GM10248 (cell line): ENCODE measurements at regions not wholly inside any gene's neighbourhood (a gene's known extent, or its start where the extent isn't known, plus 50 kb on each side); places are given as distances from the start of the nearest gene placed in this dataset.
"Not testable (repeated sequence)": the region's sequence is repeated elsewhere in the genome, so short reads cannot be mapped to it uniquely, and the experiment has no call there.

Experiments
- CTCF ChIA-PET: fragments of 300-600 bp; sonication (Branson Sonifier 250); formaldehyde crosslinking; extraction: SDS; loops from one replicate; lab custom pipeline; 2021; ENCODE audit warnings: antibody characterized with exemption; lab: Yijun Ruan, JAX
- POLR2A ChIA-PET: fragments of 350-650 bp; sonication (Branson Sonifier 250); formaldehyde crosslinking; extraction: SDS; loops from one replicate; lab custom pipeline; 2020; ENCODE audit warnings: antibody characterized with exemption; lab: Yijun Ruan, JAX
- DNase-seq: peaks from one replicate; pipeline ENCODE4 v3.0.0; 2012; ENCODE audit errors: extremely low spot score
- TF ChIP-seq, protein P1 (sequence below): IDR thresholded peaks from 2 replicates; pipeline ENCODE4 v1.5.1; 2012; ENCODE audit warnings: mild to moderate bottlenecking, low read depth; ENCODE audit errors: extremely low read depth, missing control alignments, control extremely low read depth

DNA sequence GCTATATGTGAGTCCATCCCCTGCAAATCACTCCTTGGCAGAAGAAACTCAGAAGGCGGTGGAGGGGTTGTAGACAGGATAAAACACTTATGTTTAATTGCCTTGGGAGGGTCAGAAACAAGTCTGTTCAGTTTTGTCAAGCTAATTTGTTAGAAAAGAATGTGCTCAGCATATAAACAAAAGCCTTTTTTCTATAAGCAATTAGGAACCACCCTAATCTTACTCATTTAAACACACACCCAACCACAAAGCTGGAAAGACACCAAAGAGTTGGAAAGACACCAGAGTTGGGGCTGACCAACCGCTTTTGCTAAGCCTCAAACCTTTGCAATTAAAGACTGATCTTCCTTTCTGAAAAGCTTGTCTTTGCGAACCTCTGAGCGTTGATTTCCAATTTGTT is 439.2 kb upstream of the ERCC4 start:
- no peak for DNase-seq
- TF ChIP-seq, protein P1, sequence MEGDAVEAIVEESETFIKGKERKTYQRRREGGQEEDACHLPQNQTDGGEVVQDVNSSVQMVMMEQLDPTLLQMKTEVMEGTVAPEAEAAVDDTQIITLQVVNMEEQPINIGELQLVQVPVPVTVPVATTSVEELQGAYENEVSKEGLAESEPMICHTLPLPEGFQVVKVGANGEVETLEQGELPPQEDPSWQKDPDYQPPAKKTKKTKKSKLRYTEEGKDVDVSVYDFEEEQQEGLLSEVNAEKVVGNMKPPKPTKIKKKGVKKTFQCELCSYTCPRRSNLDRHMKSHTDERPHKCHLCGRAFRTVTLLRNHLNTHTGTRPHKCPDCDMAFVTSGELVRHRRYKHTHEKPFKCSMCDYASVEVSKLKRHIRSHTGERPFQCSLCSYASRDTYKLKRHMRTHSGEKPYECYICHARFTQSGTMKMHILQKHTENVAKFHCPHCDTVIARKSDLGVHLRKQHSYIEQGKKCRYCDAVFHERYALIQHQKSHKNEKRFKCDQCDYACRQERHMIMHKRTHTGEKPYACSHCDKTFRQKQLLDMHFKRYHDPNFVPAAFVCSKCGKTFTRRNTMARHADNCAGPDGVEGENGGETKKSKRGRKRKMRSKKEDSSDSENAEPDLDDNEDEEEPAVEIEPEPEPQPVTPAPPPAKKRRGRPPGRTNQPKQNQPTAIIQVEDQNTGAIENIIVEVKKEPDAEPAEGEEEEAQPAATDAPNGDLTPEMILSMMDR = no peak
- POLR2A ChIA-PET = no interaction called here
- CTCF ChIA-PET = interaction anchor here (1.1 kb wide), 1 partner anchor 27 kb away, joined by 4 read pairs; no protein-coding TSS in a partner anchor

DNA sequence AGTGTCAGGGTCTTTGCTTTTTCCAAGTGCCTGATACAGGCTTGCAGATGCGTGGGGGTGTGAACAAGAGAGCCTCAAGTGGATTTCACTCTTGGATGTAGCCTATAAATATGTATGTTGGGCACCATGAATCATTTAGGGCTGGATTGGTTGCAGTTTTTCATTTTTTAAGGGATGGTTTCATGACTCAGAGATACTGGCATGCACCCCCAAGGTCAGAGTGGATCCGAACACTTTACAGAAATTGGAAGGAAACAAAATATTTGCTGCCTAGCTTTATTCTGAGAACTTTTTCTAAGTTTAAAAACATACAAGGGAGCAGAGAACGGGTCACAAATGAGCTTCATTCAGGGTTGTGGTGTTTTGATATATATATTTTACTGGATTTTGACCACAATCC is 436.8 kb upstream of the ERCC4 start:
- POLR2A ChIA-PET = no interaction called here
- DNase-seq = no peak
- CTCF ChIA-PET = interaction anchor here (1.1 kb wide), 1 partner anchor 9 kb away, joined by 3 read pairs; no protein-coding TSS in a partner anchor
- TF ChIP-seq, protein P1 = no peak

DNA sequence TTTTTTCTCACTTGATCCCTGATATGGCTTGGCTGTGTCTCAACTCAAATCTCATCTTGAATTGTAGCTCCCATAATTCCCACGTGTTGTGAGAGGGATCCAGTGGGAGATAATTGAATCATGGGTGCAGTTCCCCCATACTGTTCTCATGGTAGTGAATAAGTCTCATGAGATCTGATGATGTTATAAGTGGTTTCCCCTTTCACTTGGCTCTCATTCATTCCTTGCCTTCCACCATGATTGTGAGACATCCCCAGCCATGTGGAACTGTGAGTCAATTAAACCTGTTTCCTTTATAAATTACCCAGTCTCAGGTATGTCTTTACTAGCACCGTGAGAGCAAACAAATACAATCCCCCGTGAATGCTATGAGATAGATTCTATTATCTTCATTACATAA is 430.5 kb upstream of the ERCC4 start:
- POLR2A ChIA-PET, CTCF ChIA-PET, DNase-seq: not testable (repeated sequence)

DNA sequence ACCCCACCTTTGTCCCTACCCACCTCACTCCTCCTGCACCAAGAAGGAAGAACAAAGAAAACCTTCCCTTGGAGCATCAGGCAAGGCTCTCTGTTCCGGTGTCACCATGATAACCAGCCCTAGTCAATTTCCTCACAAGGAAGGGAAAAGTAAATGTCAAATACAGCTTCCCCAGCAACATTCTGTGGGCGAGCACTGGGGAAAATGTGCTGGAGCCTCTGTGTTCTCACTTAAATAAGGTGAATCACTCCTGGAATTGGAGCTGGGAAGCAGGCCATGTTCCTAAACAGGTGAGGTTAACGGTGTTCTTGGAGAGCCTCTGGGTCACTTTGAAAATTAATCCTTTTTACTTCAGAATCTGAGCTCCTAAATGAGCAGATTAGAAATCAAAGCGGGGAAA is 427.9 kb upstream of the ERCC4 start:
- ChIA-PET CTCF (interaction anchor here (1.3 to 1.4 kb wide), 2 partner anchors 8 to 44 kb away, joined by 3 to 4 read pairs; no protein-coding TSS in a partner anchor), POLR2A (no interaction called here)
- DNase-seq = no peak
- TF ChIP-seq, protein P1 = no peak

DNA sequence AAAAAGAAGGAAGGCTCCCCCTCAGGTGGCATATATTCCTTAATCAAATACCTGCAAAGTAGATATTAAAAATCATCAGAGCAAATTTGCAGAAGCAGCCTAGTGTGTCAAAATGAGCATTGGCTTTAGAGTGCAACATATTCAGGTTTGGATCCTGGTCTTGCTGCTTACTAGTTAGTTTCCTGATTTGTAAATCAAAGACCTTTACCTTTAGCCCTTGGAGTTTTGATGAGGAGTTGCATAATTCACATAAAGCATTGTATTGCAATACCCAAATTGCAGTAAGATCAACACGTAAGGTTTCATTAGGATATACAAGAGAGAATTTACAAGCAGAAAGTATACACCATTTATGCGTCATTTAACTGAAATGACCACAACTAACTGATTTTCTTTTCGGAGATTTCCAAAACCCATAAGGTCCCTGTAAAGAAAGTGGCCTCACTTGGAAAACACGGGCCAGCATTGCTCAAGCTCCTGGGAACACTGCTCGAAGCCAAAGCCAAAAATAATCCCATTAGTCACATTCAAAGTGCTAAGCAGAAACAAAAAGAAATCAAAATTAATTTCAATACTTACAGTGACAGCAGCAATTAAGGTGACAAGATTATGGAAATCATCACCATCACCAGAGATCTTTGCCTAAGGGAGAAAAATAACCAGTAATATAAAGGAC is 415.9 kb upstream of the ERCC4 start:
- ChIA-PET CTCF (no interaction called here), POLR2A (no interaction called here)
- TF ChIP-seq, protein P1 = no peak

DNA sequence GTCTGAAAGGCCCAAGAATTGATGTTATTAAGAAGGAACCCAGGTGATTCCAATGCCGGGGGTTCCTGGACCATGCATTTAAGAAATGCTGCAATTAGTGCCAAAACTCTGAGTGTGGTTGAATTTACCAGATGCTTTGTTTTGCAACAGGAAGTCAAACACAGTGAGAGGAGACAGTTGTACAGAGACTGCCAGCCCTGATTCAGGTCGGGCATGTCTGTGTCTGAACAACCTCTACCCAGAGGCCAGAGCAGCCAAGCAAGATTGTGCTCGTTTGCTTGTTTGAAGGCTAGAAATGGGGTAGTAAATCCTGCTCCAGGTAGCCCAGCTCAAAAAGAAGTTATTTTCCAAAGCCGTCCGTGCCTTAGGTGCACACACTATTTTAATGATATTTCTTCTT is 412.4 kb upstream of the ERCC4 start:
- CTCF ChIA-PET = no interaction called here
- no peak for DNase-seq
- POLR2A ChIA-PET = no interaction called here
- TF ChIP-seq, protein P1 = no peak

More for the DNA sequence above, 415.9 kb upstream of the ERCC4 start:
- no peak for DNase-seq

DNA sequence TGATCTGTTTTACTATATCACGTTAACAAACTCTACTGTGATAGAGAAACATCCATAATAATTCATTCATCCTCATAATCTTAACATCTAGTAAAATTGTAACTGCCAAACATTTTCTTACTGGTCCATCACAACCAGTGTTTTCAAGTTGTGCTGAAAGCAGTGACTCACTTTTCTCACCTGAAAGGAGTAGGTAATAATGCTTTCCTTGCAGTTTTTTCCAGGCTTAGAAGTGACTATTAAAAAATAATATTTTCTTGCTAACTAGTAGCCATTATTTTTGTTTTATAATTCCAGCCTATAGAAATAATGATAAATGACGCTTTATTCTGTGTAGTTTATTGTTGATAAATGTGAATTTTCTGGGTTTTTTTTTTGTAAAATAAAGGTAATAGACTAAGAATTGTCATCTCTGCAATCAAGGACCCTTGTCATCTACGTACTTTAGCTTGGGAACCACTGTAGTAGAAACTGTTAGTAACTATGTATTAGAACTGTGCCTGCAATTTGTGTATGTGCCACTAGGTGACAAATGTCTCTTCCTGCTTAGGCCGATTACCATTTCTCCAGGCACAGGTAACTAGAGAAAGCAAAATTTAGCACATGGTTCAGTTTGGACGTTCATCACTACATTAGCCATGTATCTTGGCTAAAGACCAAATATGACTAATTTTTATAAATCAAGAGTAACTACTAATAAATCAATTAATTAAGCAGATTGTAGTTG is 409.4 kb upstream of the ERCC4 start:
- ChIA-PET CTCF (no interaction called here), POLR2A (no interaction called here)
- DNase-seq = no peak
- TF ChIP-seq, protein P1 = no peak
